HG03432 (cell line): ENCODE measurements at regions not wholly inside any gene's neighbourhood (a gene's known extent, or its start where the extent isn't known, plus 50 kb on each side); places are given as distances from the start of the nearest gene placed in this dataset.

Source experiments
- ATAC-seq: cut with Tn5 transposase; IDR thresholded peaks from one replicate; pipeline ENCODE4 v1.9.1; 2021; ENCODE audit warnings: mild to moderate bottlenecking, moderate library complexity; ENCODE audit not compliant: unreplicated experiment

GRCh38 chr2:207403141-207403540, 126.6 kb upstream of the CREB1 start:
- no peak for ATAC-seq

DNA sequence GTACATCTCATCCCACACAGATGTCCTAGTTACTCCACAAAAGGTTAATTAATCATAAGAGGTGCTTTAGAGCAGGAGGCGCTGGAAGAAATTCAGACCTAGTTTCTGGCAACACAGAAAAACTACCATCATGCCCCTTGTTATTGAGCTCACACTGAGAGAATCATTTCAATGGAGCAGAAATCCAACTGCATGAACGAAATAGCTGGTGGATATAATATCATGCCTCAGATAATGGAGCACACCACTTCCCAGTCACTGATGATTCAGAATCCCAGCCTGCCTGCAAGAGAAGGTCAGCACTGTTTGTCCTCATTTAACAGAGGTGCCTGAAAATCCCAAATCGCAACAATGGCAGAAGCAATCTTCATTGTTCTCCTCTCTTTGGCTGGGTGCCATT, 125.8 kb upstream of the CREB1 start:
- ATAC-seq, result no peak

- no peak for ATAC-seq
Measured at GRCh38 chr2:207405150-207405549, 124.6 kb upstream of the CREB1 start.

DNA sequence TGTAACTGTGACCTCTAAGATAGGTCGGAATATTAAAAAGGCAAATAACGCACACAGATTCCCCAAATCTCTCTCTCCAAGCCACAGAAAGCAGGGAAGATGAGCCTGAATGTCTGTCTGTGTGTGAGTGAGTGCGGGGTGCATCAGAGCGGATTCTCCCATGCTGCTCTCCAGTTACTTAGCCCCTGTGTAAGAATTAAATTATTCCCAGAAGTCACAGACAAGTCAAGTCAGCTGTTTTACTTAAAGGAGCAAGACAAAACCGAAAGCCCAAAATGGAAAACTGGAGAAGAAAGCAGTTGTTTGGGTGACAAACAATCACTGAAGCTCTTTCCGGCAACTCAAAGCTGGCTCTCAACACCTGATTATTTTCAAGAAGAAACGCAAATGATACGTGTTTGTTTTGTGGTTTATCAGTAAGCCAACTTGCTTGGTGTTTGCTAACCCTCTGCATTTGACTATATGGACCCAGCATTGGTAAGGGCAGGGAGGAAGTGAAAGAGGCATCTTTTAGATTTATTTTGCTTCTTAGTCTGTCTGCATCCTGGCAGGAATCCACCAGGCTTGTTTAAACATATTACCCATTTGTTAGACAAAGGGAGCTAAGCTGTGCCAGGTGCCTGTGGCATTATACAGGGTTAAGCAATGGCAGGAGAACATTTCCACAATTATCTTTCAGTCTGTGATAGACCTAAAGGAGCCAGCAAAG, 121.5 kb upstream of the CREB1 start:
- peak; percentile 97 for ATAC-seq

DNA sequence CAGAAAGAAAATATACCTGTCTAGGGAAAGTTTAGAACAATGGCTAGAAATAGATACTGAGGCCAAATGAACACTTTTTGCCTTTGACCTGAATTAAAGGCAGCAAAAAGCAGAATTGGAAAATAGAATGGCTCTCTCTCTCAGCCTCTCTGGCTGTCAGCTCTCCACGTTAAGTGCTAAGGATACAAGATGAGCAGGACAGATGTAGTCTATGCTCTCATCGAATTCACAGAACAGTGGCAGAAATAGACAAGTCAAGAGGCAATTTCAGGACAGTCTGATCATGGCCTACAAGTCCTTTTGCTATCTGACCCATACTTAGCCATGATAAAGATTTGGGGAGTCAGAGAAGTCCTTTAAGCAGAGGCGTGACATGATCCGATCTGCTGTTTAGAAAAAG, 120.2 kb upstream of the CREB1 start:
- ATAC-seq, result no peak

- ATAC-seq, result no peak
Measured at GRCh38 chr2:207412787-207413310, 116.9 kb upstream of the CREB1 start.

DNA sequence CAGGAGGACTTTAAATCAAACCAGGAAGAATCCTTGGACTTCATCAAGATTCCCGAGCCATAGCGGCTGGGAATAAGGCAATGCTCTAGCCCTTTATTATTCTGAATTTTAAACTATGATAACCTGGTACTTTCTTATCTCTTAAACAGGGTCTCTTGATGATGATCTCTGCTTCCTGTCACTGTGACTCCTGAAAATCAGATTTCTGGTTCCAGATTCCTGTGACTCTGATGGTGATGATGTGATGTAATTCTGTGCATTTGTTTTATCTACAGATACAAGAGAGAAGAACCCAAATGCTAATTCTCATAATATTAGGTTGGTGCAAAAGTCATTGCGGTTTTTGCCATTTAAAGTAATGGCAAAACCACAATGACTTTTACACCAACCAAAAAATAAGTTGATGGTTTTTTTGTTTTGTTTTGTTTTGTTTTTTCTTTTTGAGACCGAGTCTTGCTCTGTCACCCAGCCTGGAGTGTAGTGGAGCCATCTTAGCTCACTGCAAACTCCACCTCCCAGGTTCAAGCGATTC, 116.3 kb upstream of the CREB1 start:
- no peak for ATAC-seq

GRCh38 chr2:207416111-207416510, 113.7 kb upstream of the CREB1 start:
- ATAC-seq, result no peak

GRCh38 chr2:207416900-207417299, 112.9 kb upstream of the CREB1 start:
- no peak for ATAC-seq

DNA sequence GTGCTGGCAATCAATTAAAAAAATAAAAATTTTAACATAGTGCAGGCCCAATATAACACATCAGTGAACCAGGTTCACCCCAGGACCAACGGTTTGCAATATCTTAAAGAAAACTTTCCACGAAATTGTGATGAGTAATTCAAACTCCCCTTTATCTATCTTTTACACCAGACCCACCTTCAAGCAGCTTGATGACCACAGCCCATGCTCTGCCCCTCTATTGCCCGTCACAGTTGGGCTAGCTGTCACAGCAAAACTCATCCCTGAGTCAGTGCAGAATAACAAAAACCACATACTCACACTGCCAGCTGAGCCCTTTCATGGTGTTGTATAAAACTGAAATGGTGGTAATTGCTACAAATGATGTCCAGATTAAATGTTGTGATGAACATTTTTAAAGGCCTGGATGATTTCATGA, 112.5 kb upstream of the CREB1 start:
- no peak for ATAC-seq

DNA sequence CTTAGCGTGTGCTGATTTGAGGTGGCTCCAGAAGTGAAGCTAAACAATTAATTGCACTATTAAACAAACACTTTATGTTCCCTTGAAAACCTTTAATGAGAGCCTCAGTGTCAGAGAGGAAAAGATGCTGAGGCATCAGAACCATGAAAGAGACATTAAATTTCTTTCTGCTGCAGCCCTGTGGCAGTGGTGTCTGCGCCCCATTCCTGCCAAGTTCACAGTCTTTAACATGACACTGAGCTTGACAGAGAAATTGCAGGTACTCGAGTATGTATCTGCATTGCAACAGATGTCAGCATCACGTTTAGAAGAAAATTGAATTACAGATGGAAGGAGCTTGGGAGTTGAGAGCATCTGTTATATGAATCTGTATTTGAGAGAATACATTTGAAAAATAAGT, 111.3 kb upstream of the CREB1 start:
- no peak for ATAC-seq

- ATAC-seq, result no peak
Measured at GRCh38 chr2:207419331-207419730, 110.4 kb upstream of the CREB1 start.

DNA sequence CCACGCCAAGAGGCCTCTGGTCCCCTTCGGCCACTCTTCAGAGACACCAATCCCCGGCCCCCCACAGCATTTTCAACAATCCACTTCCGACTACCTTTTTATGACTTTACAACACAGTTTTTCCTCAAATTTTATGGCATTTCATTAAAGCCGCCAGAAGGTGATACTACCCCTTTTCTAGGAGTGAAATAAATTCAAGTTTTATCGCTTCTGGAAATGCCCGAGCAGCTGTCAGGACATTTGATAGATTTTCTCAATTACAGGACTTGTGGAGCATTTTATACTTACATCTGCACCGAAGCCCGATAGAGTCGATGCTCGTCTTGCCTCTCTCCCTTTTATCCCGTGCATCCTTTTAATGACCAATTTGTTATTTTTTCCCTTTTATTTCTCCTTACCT, 108.1 kb upstream of the CREB1 start:
- ATAC-seq, result no peak

- ATAC-seq, result peak; percentile 49
Measured at GRCh38 chr2:207422380-207422779, 107.4 kb upstream of the CREB1 start.

GRCh38 chr2:207423886-207424285, 105.9 kb upstream of the CREB1 start:
- peak; percentile 94 for ATAC-seq

DNA sequence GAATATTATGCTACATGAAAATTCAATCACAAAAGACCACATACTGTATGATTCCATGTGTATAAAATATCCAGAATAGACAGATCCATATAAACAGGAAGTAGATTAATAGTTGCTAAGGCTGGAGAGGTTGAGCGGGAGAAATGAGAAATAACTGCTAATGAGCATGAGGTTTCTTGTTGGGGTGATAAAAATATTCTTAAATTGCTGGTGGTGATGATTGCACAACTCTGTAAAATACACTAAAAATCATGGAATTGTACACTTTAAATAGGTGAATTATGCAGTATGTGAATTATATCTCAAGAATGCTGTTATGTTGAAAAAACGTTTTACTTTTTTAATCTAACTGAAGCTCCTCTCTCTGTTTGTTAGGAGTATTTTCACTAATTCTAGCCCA, 101.8 kb upstream of the CREB1 start:
- no peak for ATAC-seq

DNA sequence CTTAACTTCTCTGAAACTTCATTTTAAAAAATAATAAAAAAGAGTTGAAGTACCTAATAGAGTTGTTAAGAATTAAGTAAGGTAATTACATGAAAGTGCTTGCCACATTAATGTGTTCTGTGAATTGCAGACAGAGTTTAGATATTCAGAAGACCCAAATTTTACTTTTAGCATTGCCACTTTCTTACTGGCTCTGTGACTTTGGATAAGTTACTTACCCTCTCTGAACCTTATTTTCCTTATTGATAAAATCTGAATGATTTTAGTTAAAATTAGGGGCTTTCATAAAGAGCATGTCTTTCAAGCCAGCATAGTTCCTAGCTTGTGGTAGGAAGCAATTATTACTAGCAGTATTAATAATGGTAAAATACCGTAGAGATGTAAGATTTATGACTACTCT, 101.2 kb upstream of the CREB1 start:
- ATAC-seq, result no peak

GRCh38 chr2:207432453-207432852, 97.3 kb upstream of the CREB1 start:
- ATAC-seq, result no peak

- no peak for ATAC-seq
Measured at GRCh38 chr2:207434306-207434705, 95.5 kb upstream of the CREB1 start.

DNA sequence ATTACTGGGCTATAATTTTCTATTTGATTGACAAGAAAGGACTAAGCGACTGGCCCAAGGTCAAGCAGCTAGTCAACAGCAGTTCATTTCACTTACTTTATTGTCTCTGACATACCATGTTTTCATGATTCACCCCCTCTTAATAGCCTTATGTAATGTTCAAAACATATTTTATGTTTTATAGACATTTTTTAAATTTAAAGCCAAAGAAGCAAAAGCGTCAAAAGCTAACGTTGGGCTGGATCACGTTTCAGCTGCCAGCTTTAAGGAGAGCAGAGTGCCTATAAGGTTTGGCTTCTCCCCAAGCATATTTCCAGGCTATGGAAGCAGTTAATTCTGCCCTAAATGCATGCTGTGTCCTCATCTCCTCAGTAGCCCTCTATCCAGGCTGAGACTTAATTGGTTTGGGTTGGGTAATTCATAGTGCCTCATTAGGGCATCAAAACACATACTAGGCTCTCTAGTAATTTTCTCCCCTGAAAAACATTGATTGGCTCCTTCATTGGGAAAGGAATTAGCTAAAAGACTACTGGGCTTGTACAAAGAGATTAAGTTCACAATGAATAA, 94.8 kb upstream of the CREB1 start:
- no peak for ATAC-seq

DNA sequence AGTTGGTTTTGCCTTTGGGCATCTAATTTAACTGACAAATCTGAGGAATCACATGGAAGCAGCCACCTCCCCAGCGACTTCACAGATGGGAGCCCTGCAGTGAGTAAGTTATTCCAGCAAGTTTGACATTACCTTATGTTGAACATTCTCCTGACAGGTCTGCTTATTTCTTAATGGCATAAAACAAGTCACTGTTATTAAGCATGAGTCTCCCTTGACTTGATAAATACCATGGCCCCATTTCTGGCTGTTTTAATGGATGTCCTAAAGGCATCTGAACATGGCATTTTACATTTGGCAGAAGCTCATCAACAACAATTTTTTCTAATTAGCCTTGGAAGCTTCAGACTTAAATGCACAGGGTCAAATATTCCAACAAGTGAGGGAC, 92.6 kb upstream of the CREB1 start:
- ATAC-seq, result no peak

DNA sequence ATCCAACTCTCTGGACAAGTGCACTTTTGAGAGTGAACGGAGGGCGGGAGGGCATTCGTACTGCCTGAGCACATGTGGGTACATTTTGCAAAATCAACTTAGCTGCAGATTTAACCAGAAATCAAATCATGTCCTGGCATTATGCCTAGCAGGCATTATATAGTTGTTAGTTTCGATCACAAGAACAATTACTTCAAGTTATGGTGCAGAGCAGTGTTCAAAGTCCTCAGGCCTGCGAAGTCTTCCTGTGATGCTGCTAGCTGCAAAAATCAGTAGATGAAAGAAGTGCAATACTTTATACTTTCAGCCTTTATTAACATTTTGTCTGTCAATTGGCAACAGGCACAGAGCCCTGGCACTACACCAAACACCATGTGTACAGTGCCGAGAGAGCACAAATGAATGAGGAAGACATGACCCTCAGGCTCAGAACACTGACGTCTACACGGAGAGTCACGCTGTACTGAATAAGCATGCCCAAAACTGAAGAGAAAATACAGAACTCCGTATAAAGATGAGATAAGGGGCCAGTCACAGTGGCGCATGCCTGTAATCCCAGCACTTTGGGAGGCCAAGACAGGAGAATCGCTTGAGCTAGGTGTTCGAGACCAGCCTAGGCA, 92.1 kb upstream of the CREB1 start:
- ATAC-seq, result no peak
